ENCODE measurements at regions not wholly inside any gene's neighbourhood (a gene's known extent, or its start where the extent isn't known, plus 50 kb on each side); places are given as distances from the start of the nearest gene placed in this dataset.

GRCh38 chr11:116242006-116242405 lies 530.8 kb downstream of the BUD13 start:
- TF ChIP-seq CTCF (IDR thresholded peaks at IDR 0.05) (no peak), POLR2A (IDR thresholded peaks at IDR 0.05) (no peak)
